VCaP (cell line): ENCODE measurements at regions not wholly inside any gene's neighbourhood (a gene's known extent, or its start where the extent isn't known, plus 50 kb on each side); places are given as distances from the start of the nearest gene placed in this dataset.
"Not testable (repeated sequence)": the region's sequence is repeated elsewhere in the genome, so short reads cannot be mapped to it uniquely, and the experiment has no call there.

ENCODE experiments used
- H3K27ac ChIP-seq: fragments of 450-650 bp; 2 replicates; pipeline ENCODE4 v1.5.1; 2017
- TF ChIP-seq, protein P1 (sequence below): fragments of 450-650 bp; conservative IDR thresholded peaks from 2 replicates; pipeline ENCODE4 v1.5.1; 2017; ENCODE audit warnings: mild to moderate bottlenecking, moderate library complexity

DNA sequence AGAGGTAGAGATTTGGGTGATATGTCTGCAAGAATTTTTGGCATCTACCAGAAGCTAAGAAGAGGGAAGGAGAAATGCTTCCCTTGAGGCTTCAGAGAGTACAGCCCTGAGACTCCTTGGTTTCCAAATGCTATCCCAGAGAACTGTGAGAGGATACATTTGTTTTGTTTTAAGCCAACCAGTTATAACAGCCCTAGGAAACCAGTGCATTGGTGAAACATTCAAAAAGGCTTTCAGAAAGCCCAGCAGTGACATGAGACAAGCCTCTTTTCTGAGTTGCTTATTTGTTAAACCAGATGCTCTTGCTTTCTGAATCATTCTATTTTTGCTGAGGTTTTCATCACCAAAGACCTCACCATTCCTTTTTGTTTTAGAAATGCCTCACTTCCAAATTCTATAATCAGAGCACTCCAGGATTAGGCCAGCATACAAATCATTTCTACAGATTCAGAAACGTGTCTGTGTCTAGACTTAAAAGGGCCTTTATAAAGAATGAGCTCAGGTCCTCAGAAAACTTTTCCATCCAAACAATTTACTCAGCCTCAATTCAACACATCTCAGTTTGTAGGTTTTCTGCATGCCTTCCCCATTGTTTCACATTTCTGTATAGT lies 1617.8 kb upstream of the FLRT2 start:
- no peak overlapping the region for H3K27ac ChIP-seq
- TF ChIP-seq, protein P1, sequence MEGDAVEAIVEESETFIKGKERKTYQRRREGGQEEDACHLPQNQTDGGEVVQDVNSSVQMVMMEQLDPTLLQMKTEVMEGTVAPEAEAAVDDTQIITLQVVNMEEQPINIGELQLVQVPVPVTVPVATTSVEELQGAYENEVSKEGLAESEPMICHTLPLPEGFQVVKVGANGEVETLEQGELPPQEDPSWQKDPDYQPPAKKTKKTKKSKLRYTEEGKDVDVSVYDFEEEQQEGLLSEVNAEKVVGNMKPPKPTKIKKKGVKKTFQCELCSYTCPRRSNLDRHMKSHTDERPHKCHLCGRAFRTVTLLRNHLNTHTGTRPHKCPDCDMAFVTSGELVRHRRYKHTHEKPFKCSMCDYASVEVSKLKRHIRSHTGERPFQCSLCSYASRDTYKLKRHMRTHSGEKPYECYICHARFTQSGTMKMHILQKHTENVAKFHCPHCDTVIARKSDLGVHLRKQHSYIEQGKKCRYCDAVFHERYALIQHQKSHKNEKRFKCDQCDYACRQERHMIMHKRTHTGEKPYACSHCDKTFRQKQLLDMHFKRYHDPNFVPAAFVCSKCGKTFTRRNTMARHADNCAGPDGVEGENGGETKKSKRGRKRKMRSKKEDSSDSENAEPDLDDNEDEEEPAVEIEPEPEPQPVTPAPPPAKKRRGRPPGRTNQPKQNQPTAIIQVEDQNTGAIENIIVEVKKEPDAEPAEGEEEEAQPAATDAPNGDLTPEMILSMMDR = no peak

- TF ChIP-seq, protein P1 = no peak
Observed at GRCh38 chr14:83913476-83913875, 1616.5 kb upstream of the FLRT2 start.

DNA sequence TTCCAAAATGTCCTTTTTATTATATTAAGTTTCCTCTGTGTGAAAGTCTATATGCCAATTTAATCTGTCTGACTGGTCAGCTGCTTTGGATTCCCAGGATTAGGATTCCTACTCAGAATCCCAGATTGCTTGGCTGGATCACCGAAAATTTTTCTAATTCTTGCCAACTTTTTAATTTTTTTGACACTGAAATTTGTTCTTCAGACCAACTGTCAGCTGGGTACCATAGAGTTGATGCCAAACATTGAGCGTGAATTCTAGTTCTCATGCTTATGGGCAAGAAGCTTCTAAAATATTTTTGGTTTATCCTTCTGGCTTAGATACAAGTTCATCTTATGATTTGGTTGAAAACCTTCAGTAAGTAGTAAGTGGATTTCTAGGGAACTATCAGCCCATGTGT lies 1611.4 kb upstream of the FLRT2 start:
- H3K27ac ChIP-seq = no peak overlapping the region
- TF ChIP-seq, protein P1 = no peak

More at GRCh38 chr14:83913476-83913875, 1616.5 kb upstream of the FLRT2 start:
- H3K27ac ChIP-seq = no peak overlapping the region

DNA sequence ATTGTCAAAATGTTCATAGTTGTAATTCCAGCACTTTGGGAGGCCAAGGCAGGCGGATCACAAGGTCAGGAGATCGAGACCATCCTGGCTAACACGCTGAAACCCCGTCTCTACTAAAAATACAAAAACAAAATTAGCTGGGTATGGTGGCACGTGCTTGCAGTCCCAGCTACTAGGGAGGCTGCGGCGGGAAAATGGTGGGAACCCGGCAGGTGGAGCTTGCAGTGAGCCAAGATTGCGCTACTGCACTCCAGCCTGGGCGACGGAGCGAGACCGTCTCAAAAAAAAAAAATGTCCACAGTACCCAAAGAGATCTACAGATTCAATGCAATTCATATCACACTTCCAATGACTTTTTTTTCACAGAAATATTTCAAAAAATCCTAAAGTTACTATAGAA lies 1610.3 kb upstream of the FLRT2 start:
- not testable (repeated sequence) for H3K27ac ChIP-seq

- TF ChIP-seq, protein P1 = no peak
- H3K27ac ChIP-seq = no peak overlapping the region
Observed at GRCh38 chr14:83923842-83924241, 1606.1 kb upstream of the FLRT2 start.

DNA sequence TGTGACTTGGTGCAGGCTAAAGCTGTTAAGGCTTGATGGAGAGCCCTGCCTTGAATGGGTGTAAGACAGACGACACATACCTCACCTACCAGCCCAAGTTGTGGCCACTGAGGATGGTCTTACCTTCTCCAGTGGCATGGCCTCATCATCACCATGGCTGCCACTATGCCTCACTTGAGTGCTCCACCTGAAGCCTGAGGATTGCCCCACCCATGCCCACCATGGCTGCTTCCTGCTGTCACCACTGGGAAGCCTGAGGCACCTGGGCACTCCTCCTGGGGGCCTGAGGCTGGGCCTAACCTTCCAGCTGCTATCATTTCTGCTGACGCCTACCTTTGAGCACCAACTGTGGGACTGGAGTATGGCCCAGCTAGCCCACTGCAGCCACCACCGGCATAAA lies 1605.7 kb upstream of the FLRT2 start:
- H3K27ac ChIP-seq = no peak overlapping the region
- TF ChIP-seq, protein P1 = no peak

GRCh38 chr14:83940253-83940652 lies 1589.7 kb upstream of the FLRT2 start:
- TF ChIP-seq, protein P1 = 0 out of 2 replicates have a peak, but pooled peaks have one; percentile 10
- no peak overlapping the region for H3K27ac ChIP-seq

GRCh38 chr14:83958359-83958758 lies 1571.6 kb upstream of the FLRT2 start:
- TF ChIP-seq, protein P1 = no peak
- no peak overlapping the region for H3K27ac ChIP-seq
